Kidney epithelial cell (primary cell): ENCODE measurements at regions not wholly inside any gene's neighbourhood (a gene's known extent, or its start where the extent isn't known, plus 50 kb on each side); places are given as distances from the start of the nearest gene placed in this dataset.

ENCODE experiments used
- DNase-seq: peaks from one replicate; pipeline ENCODE4 v3.0.0-alpha.2; 2010; ENCODE audit warnings: low read depth
- H3K27me3 ChIP-seq: 2 replicates; pipeline ENCODE4 v1.6.0; 2011; ENCODE audit warnings: low read length; ENCODE audit not compliant: control insufficient read depth, insufficient read depth
- H3K36me3 ChIP-seq: 2 replicates; pipeline ENCODE4 v1.5.1; 2011; ENCODE audit warnings: low read length; ENCODE audit not compliant: control insufficient read depth, insufficient read depth
- H3K4me3 ChIP-seq: 2 replicates; pipeline ENCODE4 v1.5.1; 2011; ENCODE audit warnings: low read depth, mild to moderate bottlenecking, control low read depth, low read length
- TF ChIP-seq, protein P1 (sequence below): IDR thresholded peaks from 2 replicates; pipeline ENCODE4 v1.5.1; 2011; ENCODE audit warnings: mild to moderate bottlenecking, moderate library complexity, low read length, control low read depth, inconsistent platforms; ENCODE audit not compliant: insufficient read depth, poor library complexity, severe bottlenecking

DNA sequence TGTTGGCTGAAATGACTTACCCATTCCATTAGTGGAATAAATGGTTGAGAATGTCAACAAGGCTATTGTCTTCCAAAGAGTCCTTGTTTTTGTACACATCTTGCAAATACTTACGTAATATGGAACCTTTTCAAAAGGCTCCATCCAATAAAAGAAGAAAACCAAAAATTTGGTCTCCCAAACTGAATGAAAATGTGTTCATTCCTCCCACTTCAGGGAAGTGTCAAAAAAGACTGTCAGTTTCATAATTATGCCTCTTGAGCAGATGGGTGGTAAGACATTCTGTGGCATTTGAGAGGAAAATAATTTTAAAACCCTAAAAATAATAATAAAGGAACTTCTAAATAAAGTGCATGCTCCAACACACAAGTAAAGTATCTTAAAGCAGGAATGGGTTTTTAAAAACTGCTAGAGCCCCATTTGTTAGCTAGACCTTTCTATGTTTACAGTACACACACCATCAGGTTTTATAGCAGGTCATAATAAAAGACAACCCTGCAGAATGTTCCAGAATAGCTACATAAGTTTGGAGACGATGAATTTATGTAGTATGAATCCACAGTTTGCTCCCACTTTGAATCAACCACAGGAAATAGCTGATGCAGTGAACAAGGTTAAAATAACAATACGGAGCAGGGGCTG, 843.7 kb downstream of the LRRTM4 start:
- no peak for DNase-seq
- Histone ChIP-seq H3K27me3 (no peaks in the 10 kb centered on the region), H3K4me3 (no peak overlapping the region), H3K36me3 (no peaks in the 10 kb centered on the region)
- TF ChIP-seq, protein P1, sequence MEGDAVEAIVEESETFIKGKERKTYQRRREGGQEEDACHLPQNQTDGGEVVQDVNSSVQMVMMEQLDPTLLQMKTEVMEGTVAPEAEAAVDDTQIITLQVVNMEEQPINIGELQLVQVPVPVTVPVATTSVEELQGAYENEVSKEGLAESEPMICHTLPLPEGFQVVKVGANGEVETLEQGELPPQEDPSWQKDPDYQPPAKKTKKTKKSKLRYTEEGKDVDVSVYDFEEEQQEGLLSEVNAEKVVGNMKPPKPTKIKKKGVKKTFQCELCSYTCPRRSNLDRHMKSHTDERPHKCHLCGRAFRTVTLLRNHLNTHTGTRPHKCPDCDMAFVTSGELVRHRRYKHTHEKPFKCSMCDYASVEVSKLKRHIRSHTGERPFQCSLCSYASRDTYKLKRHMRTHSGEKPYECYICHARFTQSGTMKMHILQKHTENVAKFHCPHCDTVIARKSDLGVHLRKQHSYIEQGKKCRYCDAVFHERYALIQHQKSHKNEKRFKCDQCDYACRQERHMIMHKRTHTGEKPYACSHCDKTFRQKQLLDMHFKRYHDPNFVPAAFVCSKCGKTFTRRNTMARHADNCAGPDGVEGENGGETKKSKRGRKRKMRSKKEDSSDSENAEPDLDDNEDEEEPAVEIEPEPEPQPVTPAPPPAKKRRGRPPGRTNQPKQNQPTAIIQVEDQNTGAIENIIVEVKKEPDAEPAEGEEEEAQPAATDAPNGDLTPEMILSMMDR, result no peak

DNA sequence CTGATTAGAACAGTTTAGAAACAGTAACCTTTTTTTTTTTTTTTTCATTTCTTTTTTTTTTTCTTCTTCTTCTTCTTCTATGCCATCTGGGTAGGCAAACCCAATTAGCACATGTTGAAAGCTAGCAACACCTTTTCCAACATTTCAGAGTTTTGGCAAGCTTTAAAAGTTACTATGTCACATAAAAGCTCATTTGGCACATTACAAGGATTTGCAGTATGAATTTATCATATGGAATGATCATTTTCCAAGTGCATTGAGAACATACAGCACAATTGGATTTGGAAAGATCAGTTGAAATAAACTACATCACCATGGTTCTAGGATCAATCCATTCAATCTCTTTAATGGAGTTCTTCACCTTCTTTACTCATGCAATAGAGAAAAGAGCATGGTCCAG, 847.0 kb downstream of the LRRTM4 start:
- TF ChIP-seq, protein P1, result no peak
- no peak for DNase-seq
- no peaks in the 10 kb centered on the region for H3K27me3 ChIP-seq
- H3K4me3 ChIP-seq, result no peak overlapping the region
- no peaks in the 10 kb centered on the region for H3K36me3 ChIP-seq

DNA sequence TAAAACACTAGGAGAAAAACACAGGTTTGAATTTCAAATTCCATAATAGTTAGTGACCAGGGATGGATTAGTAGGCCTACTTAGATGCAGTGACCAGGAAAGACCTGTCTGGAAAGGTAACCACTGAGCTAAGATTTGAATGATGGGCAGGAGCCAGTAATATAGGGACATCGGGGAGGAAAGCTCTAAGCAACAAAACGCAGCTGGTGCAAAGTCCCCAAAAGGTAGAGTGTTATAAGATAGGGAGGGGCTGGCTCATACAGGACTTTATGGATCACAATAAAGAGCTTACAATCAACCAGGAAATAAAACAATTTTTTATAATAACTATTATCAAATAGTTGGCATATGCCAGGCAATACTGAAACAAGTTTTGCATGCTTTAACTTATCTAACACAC, 849.4 kb downstream of the LRRTM4 start:
- no peak overlapping the region for H3K4me3 ChIP-seq
- no peaks in the 10 kb centered on the region for H3K36me3 ChIP-seq
- no peaks in the 10 kb centered on the region for H3K27me3 ChIP-seq
- DNase-seq, result no peak
- TF ChIP-seq, protein P1, result no peak

DNA sequence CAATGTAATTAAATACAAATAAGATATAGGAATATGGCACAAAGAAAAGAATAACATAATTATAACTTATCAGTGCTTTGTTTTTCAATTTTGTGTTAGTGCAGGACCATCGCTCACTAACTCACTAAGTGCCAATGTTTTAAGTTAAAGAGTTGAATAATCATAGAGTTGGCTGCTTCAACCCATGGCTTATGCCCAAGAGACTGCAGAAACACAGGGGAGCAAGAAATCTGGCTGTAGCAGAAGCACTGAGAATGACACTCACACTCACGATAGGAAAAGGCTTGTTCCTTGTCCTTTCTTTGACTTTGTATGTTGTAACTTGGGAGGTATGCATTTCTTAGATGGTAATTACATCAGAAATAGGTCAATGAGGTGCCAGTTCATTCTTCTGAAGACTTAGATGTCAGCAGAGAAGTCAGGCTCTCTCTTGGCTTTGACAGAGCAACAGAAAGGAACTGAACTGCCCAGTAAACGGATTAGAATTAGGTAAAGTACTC, 852.2 kb downstream of the LRRTM4 start:
- Histone ChIP-seq H3K36me3 (no peaks in the 10 kb centered on the region), H3K27me3 (no peaks in the 10 kb centered on the region), H3K4me3 (no peak overlapping the region)
- no peak for DNase-seq
- TF ChIP-seq, protein P1, result no peak

DNA sequence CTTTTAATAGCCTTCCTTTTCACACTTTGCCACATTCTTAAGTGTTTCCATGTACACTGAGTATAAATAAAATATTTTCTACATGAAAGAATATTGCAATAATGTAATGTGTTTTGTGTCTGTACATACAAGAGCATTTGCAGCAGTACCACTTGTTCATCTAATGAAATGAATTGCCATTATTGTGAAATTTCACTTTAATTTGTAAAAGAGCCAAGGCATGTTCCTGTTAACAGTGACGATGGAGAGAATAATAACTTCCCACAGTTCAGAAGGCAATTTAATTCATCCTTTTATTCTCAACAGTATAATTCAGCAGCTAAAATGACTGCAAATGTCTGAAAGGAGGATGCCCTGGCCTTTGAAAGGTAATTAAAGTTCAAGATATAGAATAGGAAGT, 853.9 kb downstream of the LRRTM4 start:
- H3K36me3 ChIP-seq, result no peaks in the 10 kb centered on the region
- TF ChIP-seq, protein P1, result no peak
- DNase-seq, result no peak
- H3K27me3 ChIP-seq, result no peaks in the 10 kb centered on the region
- H3K4me3 ChIP-seq, result no peak overlapping the region

DNA sequence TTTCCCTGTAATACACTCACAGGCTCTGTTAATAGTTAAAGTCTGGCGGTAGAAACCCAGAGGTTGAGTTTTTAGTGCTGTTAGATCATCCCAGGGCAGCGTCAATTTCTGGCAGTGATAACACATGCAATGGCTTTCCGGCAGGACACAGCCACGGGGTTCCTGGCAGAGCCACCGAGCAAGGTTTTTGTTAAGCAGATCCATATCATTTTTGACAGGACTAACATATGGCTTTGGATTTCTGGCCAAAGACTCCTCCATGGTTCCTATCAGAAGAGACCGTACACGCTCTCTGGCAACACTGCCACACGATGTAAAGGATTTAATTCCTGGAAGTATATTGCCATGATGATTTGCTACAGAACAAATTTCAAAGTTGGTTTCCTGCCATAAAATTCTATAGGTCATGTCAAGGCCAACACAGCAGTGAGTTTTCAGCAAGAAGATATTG, 854.3 kb downstream of the LRRTM4 start:
- TF ChIP-seq, protein P1, result no peak
- no peak for DNase-seq
- H3K36me3 ChIP-seq, result no peaks in the 10 kb centered on the region
- no peak overlapping the region for H3K4me3 ChIP-seq
- no peaks in the 10 kb centered on the region for H3K27me3 ChIP-seq
